NT2/D1 (cell line): ENCODE measurements at regions not wholly inside any gene's neighbourhood (a gene's known extent, or its start where the extent isn't known, plus 50 kb on each side); places are given as distances from the start of the nearest gene placed in this dataset.

ENCODE experiments used
- DNase-seq: peaks from one replicate; pipeline ENCODE4 v3.0.0-alpha.2; 2011; ENCODE audit warnings: low read depth, low spot score
- H3K27me3 ChIP-seq: 2 replicates; pipeline ENCODE4 v1.6.0; 2011; ENCODE audit warnings: mild to moderate bottlenecking; ENCODE audit not compliant: insufficient read length, insufficient read depth
- H3K36me3 ChIP-seq: 2 replicates; pipeline ENCODE4 v1.6.1; 2011; ENCODE audit warnings: mild to moderate bottlenecking, low read length, mixed read lengths; ENCODE audit not compliant: insufficient read depth, insufficient read length
- H3K4me1 ChIP-seq: 2 replicates; pipeline ENCODE4 v1.5.1; 2011; ENCODE audit not compliant: insufficient read depth, insufficient read length
- H3K4me3 ChIP-seq: 2 replicates; pipeline ENCODE4 v1.5.1; 2011; ENCODE audit warnings: low read depth; ENCODE audit not compliant: insufficient read length
- H3K9ac ChIP-seq: 2 replicates; pipeline ENCODE4 v1.6.0; 2011; ENCODE audit warnings: low read depth; ENCODE audit not compliant: insufficient read length
- H3K9me3 ChIP-seq: 2 replicates; pipeline ENCODE4 v1.5.1; 2011; ENCODE audit warnings: mild to moderate bottlenecking, low read length; ENCODE audit not compliant: insufficient read depth
- SUZ12 ChIP-seq: IDR thresholded peaks from 2 replicates; pipeline ENCODE4 v1.6.1; 2011; ENCODE audit not compliant: insufficient read length, insufficient read depth; ENCODE audit errors: extremely low read depth
- YY1 ChIP-seq: IDR thresholded peaks from 2 replicates; pipeline ENCODE4 v1.6.1; 2011; ENCODE audit not compliant: insufficient read length, insufficient read depth
- ZNF274 ChIP-seq: IDR thresholded peaks from 2 replicates; pipeline ENCODE4 v1.6.1; 2011; ENCODE audit warnings: mild to moderate bottlenecking, low read depth, low read length

DNA sequence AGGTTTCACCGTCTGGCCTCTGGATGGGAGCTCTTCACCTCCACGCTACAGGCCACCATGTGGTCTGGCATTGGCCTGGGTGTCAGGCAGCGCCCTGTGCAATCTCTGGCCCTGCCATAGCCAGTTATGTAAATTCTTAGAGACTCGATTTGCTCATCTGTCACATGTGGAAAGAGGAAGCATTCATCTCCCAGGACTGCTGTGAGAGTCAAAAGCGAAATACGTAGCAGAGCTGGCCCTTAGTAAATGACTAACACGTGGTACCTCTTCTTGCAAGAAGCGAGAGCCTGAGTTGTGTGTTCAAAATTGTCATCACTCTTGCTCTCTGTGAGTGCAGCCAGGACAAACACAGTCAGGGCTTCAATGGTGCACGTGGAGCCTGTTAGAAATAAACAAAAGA, 159.0 kb upstream of the BACE2 start:
- H3K27me3 ChIP-seq: no peaks in the 10 kb centered on the region
- H3K9ac ChIP-seq: no peak overlapping the region
- no peak for DNase-seq
- H3K4me3 ChIP-seq: no peak overlapping the region
- H3K4me1 ChIP-seq: no peaks in the 10 kb centered on the region
- no peaks in the 10 kb centered on the region for H3K36me3 ChIP-seq
- H3K9me3 ChIP-seq: no peaks in the 10 kb centered on the region
- TF ChIP-seq ZNF274 (no peak), SUZ12 (no peak), YY1 (no peak)

GRCh38 chr21:41009398-41010100, 158.4 kb upstream of the BACE2 start:
- no peak for DNase-seq
- Histone ChIP-seq H3K27me3 (no peaks in the 10 kb centered on the region), H3K9ac (no peak overlapping the region), H3K36me3 (no peaks in the 10 kb centered on the region), H3K4me3 (no peak overlapping the region), H3K9me3 (no peaks in the 10 kb centered on the region), H3K4me1 (no peaks in the 10 kb centered on the region)
- TF ChIP-seq SUZ12 (no peak), ZNF274 (no peak), YY1 (no peak)

GRCh38 chr21:41010101-41010435, 157.9 kb upstream of the BACE2 start:
- Histone ChIP-seq H3K4me3 (no peak overlapping the region), H3K36me3 (no peaks in the 10 kb centered on the region), H3K9ac (no peak overlapping the region), H3K9me3 (no peaks in the 10 kb centered on the region), H3K27me3 (no peaks in the 10 kb centered on the region), H3K4me1 (no peaks in the 10 kb centered on the region)
- TF ChIP-seq YY1 (no peak), SUZ12 (no peak), ZNF274 (no peak)
- DNase-seq: no peak

DNA sequence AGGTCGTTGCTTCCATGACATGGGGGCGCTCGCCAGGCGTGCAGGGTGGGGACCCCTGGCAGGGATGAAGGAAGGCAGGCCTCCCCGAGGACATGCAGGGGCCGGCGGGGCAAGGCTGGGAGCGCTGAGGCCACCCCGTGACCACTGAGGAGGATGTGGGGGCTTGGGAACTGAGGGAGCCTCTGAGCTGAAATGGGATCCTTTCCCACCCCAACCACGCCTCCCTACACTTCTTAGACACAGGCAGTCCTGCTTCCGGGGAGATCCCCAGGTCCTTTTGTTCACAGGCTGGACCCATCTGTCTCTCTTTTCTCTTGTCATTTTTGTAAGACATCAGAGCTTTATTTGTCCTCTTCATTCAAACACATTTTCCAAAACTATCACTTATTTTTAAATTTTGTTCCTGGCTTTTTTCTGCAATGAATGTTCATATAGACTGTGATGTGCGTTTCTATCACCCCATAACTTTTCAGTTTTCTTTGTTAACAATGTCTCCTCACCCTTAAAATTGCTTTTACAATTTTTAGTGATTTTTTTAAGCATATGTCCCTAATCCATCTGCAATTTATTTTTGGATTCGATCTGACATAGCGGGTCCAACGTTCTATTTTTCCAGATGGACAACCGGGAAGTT, 156.7 kb upstream of the BACE2 start:
- Histone ChIP-seq H3K9me3 (no peaks in the 10 kb centered on the region), H3K36me3 (no peaks in the 10 kb centered on the region), H3K4me3 (no peak overlapping the region), H3K4me1 (no peaks in the 10 kb centered on the region), H3K27me3 (no peaks in the 10 kb centered on the region), H3K9ac (no peak overlapping the region)
- no peak for DNase-seq
- TF ChIP-seq YY1 (no peak), SUZ12 (no peak), ZNF274 (no peak)

- Histone ChIP-seq H3K27me3 (no peaks in the 10 kb centered on the region), H3K9me3 (no peaks in the 10 kb centered on the region), H3K4me1 (no peaks in the 10 kb centered on the region), H3K9ac (no peak overlapping the region), H3K36me3 (no peaks in the 10 kb centered on the region), H3K4me3 (no peak overlapping the region)
- TF ChIP-seq ZNF274 (no peak), SUZ12 (no peak), YY1 (no peak)
- no peak for DNase-seq
Observed at GRCh38 chr21:41011951-41012366, 156.0 kb upstream of the BACE2 start.

DNA sequence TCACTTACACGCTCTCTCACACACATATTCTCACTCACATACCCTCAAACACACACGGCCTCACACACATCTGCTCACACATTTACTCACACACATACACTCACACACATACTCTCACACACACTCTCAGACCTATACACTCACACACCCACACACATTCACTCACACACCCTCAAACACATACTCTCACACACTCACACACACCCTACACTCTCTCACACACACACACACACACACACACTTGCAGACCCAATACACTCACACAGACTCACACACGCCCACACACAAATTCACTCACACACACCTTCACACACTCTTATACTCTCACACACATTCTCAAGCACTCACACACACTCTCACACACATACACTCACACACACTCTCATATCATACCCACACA, 155.5 kb upstream of the BACE2 start:
- no peak overlapping the region for H3K4me3 ChIP-seq
- TF ChIP-seq ZNF274 (no peak), YY1 (no peak), SUZ12 (no peak)

GRCh38 chr21:41016472-41016871, 151.5 kb upstream of the BACE2 start:
- H3K4me3 ChIP-seq: no peak overlapping the region

More for the DNA sequence above, 155.5 kb upstream of the BACE2 start:
- H3K9me3 ChIP-seq: no peaks in the 10 kb centered on the region
- no peaks in the 10 kb centered on the region for H3K36me3 ChIP-seq
- H3K27me3 ChIP-seq: no peaks in the 10 kb centered on the region
- no peaks in the 10 kb centered on the region for H3K4me1 ChIP-seq
- no peak overlapping the region for H3K9ac ChIP-seq
- DNase-seq: no peak

More at GRCh38 chr21:41016472-41016871, 151.5 kb upstream of the BACE2 start:
- Histone ChIP-seq H3K9me3 (no peaks in the 10 kb centered on the region), H3K4me1 (no peaks in the 10 kb centered on the region), H3K36me3 (no peaks in the 10 kb centered on the region), H3K27me3 (no peaks in the 10 kb centered on the region), H3K9ac (no peak overlapping the region)
- DNase-seq: no peak
- TF ChIP-seq SUZ12 (no peak), YY1 (no peak), ZNF274 (no peak)
